ENCODE measurements at regions not wholly inside any gene's neighbourhood (a gene's known extent, or its start where the extent isn't known, plus 50 kb on each side); places are given as distances from the start of the nearest gene placed in this dataset.

- Histone ChIP-seq H3K79me2 (ENCODE audit: insufficient read depth, low read length) (no peaks in the 10 kb centered on the region), H4K20me1 (ENCODE audit: insufficient read depth, low read length) (no peaks in the 10 kb centered on the region), H2AFZ (ENCODE audit: insufficient read depth, low read depth, low read length, poor library complexity, severe bottlenecking) (no peak overlapping the region), H3K36me3 (replicated peaks in 1 of 2; ENCODE audit: control insufficient read depth in 1 of 2, insufficient read depth in 2 of 2, low read length in 2 of 2) (no peaks in the 10 kb centered on the region), H3K9ac (ENCODE audit: insufficient read depth, low read length, poor library complexity, severe bottlenecking) (no peak overlapping the region), H3K4me1 (ENCODE audit: control insufficient read depth in 1 of 2, insufficient read depth in 2 of 2, low read length in 2 of 2) (no peaks in the 10 kb centered on the region), H3K4me2 (replicated peaks; ENCODE audit: extremely low read depth, low read length, poor library complexity, severe bottlenecking) (no peak overlapping the region), H3K27me3 (ENCODE audit: control insufficient read depth in 2 of 2, insufficient read depth in 2 of 2, low read length in 2 of 2) (peaks cover 0 to 3% of the 10 kb centered on the region in 2 donors), H3K27ac (ENCODE audit: low read depth in 1 of 2, low read length in 2 of 2) (no peak overlapping the region), H3K9me3 (replicated peaks in 1 of 2; ENCODE audit: control insufficient read depth in 1 of 2, insufficient read depth in 1 of 2, low read length in 2 of 2) (no peaks in the 10 kb centered on the region), H3K4me3 (replicated peaks in 1 of 3; ENCODE audit: low read depth in 2 of 3, low read length in 3 of 3) (no peak overlapping the region)
- no peak overlapping the region for H3K27ac Mint-ChIP-seq
- intact Hi-C loops (cut with micrococcal nuclease) = no loop called here
- DNase-seq = no peak
- peaks cover 4 to 12% (median 7%) of the 10 kb centered on the region in 3 donors for H3K27me3 Mint-ChIP-seq (ENCODE audit: low read depth in 3 of 3)
- H3K4me1 Mint-ChIP-seq = peaks cover 2% of the 10 kb centered on the region
- TF ChIP-seq CTCF (IDR thresholded peaks at IDR 0.05) = no peak
- H3K4me3 Mint-ChIP-seq = no peak overlapping the region
- H3K36me3 Mint-ChIP-seq = no peaks in the 10 kb centered on the region
- no peaks in the 10 kb centered on the region for H3K9me3 Mint-ChIP-seq
- 75% methylated on average over 4 of the region's 5 CpGs for WGBS (ENCODE audit: insufficient coverage)
Measured at GRCh38 chr1:19564366-19564765, 79.0 kb upstream of the CAPZB start.

GRCh38 chr1:19563324-19564097 lies 78.2 kb upstream of the CAPZB start:
- no peaks in the 10 kb centered on the region for H3K36me3 Mint-ChIP-seq
- H3K27me3 ChIP-seq (ENCODE audit: control insufficient read depth in 2 of 2, insufficient read depth in 2 of 2, low read length in 2 of 2) = peaks cover 0 to 3% of the 10 kb centered on the region in 2 donors
- H3K4me1 ChIP-seq (ENCODE audit: control insufficient read depth in 1 of 2, insufficient read depth in 2 of 2, low read length in 2 of 2) = peaks cover under 1 to 2% of the 10 kb centered on the region in 2 donors
- H3K27ac ChIP-seq (ENCODE audit: low read depth in 1 of 2, low read length in 2 of 2) = no peak overlapping the region
- no peak overlapping the region for H3K9ac ChIP-seq (ENCODE audit: insufficient read depth, low read length, poor library complexity, severe bottlenecking)
- H3K4me2 ChIP-seq (replicated peaks; ENCODE audit: extremely low read depth, low read length, poor library complexity, severe bottlenecking) = no peak overlapping the region
- 96% methylated on average over 11 of the region's 15 CpGs for WGBS (ENCODE audit: insufficient coverage)
- no peaks in the 10 kb centered on the region for H3K9me3 Mint-ChIP-seq
- intact Hi-C loops (cut with micrococcal nuclease) = no loop called here
- peaks cover 4 to 16% (median 6%) of the 10 kb centered on the region in 3 donors for H3K27me3 Mint-ChIP-seq (ENCODE audit: low read depth in 3 of 3)
- no peaks in the 10 kb centered on the region for H3K79me2 ChIP-seq (ENCODE audit: insufficient read depth, low read length)
- H3K4me3 ChIP-seq (replicated peaks in 1 of 3; ENCODE audit: low read depth in 2 of 3, low read length in 3 of 3) = no peak overlapping the region
- H3K4me3 Mint-ChIP-seq = no peak overlapping the region
- no peak for DNase-seq
- H3K36me3 ChIP-seq (replicated peaks in 1 of 2; ENCODE audit: control insufficient read depth in 1 of 2, insufficient read depth in 2 of 2, low read length in 2 of 2) = no peaks in the 10 kb centered on the region
- no peak overlapping the region for H2AFZ ChIP-seq (ENCODE audit: insufficient read depth, low read depth, low read length, poor library complexity, severe bottlenecking)
- peaks cover 2% of the 10 kb centered on the region for H3K4me1 Mint-ChIP-seq
- H3K27ac Mint-ChIP-seq = no peak overlapping the region
- H3K9me3 ChIP-seq (replicated peaks in 1 of 2; ENCODE audit: control insufficient read depth in 1 of 2, insufficient read depth in 1 of 2, low read length in 2 of 2) = no peaks in the 10 kb centered on the region
- no peak for TF ChIP-seq CTCF (IDR thresholded peaks at IDR 0.05)
- no peaks in the 10 kb centered on the region for H4K20me1 ChIP-seq (ENCODE audit: insufficient read depth, low read length)

Data from CD14-positive monocyte (primary cell).